ENCODE measurements at regions not wholly inside any gene's neighbourhood (a gene's known extent, or its start where the extent isn't known, plus 50 kb on each side); places are given as distances from the start of the nearest gene placed in this dataset.

- TF ChIP-seq ZNF462 (CRISPR knock-in tag; IDR thresholded peaks at IDR 0.05), result no peak
- TF ChIP-seq JUNB (IDR thresholded peaks at IDR 0.05; ENCODE audit: unreplicated experiment), result no peak
Observed at GRCh38 chr16:9469512-9469911, 378.1 kb downstream of the HAPSTR1 start (continued).

GRCh38 chr16:9476744-9477143 is 385.3 kb downstream of the HAPSTR1 start:
- Histone ChIP-seq H3K27ac (ENCODE audit: low read depth) (no peak overlapping the region), H4K20me1 (replicated peaks; ENCODE audit: insufficient read depth) (no peaks in the 10 kb centered on the region), H2AFZ (no peak overlapping the region), H3K4me2 (no peak overlapping the region), H3K36me3 (ENCODE audit: insufficient read depth) (no peaks in the 10 kb centered on the region), H3K27me3 (ENCODE audit: insufficient read depth) (no peaks in the 10 kb centered on the region), H3K4me3 (no peak overlapping the region), H3F3A (replicated peaks; ENCODE audit: low read depth) (no peaks in the 10 kb centered on the region), H3K79me2 (replicated peaks; ENCODE audit: insufficient read depth) (no peaks in the 10 kb centered on the region), H3K4me1 (ENCODE audit: insufficient read depth) (no peaks in the 10 kb centered on the region), H3K9me2 (ENCODE audit: insufficient read depth) (no peaks in the 10 kb centered on the region)
- Mint-ChIP-seq H3K9me3 (no peaks in the 10 kb centered on the region), H3K27me3 (ENCODE audit: insufficient read depth, low read depth, poor library complexity) (peaks cover 3% of the 10 kb centered on the region), H3K36me3 (ENCODE audit: low read depth) (no peaks in the 10 kb centered on the region), H3K27ac (no peak overlapping the region), H3K4me3 (no peak overlapping the region), H3K4me1 (peaks cover 4% of the 10 kb centered on the region; the same call in 1 of the 3 replicates)
- DNase-seq (ENCODE audit: low spot score) (no peak), ATAC-seq (no peak)
- TF ChIP-seq CTCF (conservative IDR thresholded peaks at IDR 0.05; ENCODE audit: low read depth in 2 of 2) (no peak), ZNF331 (CRISPR knock-in tag; IDR thresholded peaks at IDR 0.05; ENCODE audit: low read depth) (no peak), EZH2 (IDR thresholded peaks at IDR 0.05; ENCODE audit: low read depth, unreplicated experiment) (no peak)
